ENCODE measurements at regions not wholly inside any gene's neighbourhood (a gene's known extent, or its start where the extent isn't known, plus 50 kb on each side); places are given as distances from the start of the nearest gene placed in this dataset.

DNA sequence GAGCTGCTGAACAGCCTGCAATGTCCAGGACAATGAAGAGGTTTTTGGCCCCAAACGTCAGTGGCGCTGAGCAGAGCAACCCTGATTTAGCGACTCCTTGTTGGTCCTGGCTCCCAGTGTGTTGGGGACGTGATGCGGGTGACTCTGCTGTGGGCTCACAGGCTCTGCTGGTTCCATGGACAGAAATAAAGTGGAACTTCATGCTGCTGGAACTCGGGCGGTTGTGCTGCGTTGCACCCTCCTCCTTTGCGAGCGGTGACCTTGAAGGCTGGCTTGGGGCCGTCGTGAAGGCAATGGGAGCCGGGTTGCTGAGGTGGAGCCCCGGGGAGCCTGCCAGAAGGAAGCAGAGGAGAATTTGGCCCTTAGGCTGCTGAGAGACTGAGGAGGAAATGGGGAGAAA lies 122.6 kb upstream of the C1orf174 start:
- TF ChIP-seq, protein P1, sequence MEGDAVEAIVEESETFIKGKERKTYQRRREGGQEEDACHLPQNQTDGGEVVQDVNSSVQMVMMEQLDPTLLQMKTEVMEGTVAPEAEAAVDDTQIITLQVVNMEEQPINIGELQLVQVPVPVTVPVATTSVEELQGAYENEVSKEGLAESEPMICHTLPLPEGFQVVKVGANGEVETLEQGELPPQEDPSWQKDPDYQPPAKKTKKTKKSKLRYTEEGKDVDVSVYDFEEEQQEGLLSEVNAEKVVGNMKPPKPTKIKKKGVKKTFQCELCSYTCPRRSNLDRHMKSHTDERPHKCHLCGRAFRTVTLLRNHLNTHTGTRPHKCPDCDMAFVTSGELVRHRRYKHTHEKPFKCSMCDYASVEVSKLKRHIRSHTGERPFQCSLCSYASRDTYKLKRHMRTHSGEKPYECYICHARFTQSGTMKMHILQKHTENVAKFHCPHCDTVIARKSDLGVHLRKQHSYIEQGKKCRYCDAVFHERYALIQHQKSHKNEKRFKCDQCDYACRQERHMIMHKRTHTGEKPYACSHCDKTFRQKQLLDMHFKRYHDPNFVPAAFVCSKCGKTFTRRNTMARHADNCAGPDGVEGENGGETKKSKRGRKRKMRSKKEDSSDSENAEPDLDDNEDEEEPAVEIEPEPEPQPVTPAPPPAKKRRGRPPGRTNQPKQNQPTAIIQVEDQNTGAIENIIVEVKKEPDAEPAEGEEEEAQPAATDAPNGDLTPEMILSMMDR (IDR thresholded peaks at IDR 0.05), result no peak
- no peak for TF ChIP-seq POLR2A (IDR thresholded peaks at IDR 0.05)
